ENCODE measurements at regions not wholly inside any gene's neighbourhood (a gene's known extent, or its start where the extent isn't known, plus 50 kb on each side); places are given as distances from the start of the nearest gene placed in this dataset.

DNA sequence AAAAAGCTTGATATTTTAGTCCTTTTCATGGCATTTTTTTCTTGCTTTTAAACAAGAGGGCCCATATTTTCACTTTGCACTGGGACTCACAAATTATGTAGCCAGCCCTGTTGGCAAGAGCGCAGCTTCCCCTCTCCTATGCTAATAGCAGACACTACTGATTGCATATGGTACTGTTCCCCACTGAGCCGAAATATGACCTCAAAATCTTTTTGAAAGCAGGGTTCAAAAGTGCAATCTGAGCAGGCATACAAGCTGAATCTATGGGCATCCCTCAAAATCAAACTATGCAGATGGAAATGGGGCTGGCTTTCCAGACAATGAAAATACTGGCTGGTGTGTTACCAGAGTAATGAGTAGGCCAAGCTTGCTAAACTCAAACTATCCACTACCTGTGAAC lies 225.2 kb upstream of the SETMAR start:
- no peak overlapping the region for H3K4me3 ChIP-seq
- H3K27me3 ChIP-seq = no peaks in the 10 kb centered on the region
- no peak overlapping the region for H3K27ac ChIP-seq
- ATAC-seq = no peak
- H3K9me3 ChIP-seq = peaks cover 0 to 40% (median 8%) of the 10 kb centered on the region in 11 donors
- no peak for TF ChIP-seq CTCF (IDR thresholded peaks at IDR 0.05)
- no peak for DNase-seq
- WGBS, 2 donors = 91 to 92% methylated on average over 2 of the region's 2 CpGs
- H3K4me1 ChIP-seq = no peaks in the 10 kb centered on the region
- intact Hi-C loops (cut with DNase I) = no loop called here
- H3K36me3 ChIP-seq = no peaks in the 10 kb centered on the region

- ATAC-seq (no peak), DNase-seq (no peak)
- TF ChIP-seq CTCF (IDR thresholded peaks at IDR 0.05) = no peak
- intact Hi-C loops (cut with DNase I) = no loop called here
- Histone ChIP-seq H3K4me1 (no peaks in the 10 kb centered on the region), H3K27ac (no peak overlapping the region), H3K27me3 (no peaks in the 10 kb centered on the region), H3K36me3 (no peaks in the 10 kb centered on the region), H3K9me3 (peaks cover 0 to 33% (median 8%) of the 10 kb centered on the region in 11 donors), H3K4me3 (no peak overlapping the region)
- 87 to 88% methylated on average over 8 of the region's 8 CpGs for WGBS, 2 donors
Measured at GRCh38 chr3:4078903-4079302, 224.3 kb upstream of the SETMAR start.

- H3K4me1 ChIP-seq = no peaks in the 10 kb centered on the region
- H3K27me3 ChIP-seq = no peaks in the 10 kb centered on the region
- no peak overlapping the region for H3K27ac ChIP-seq
- no peaks in the 10 kb centered on the region for H3K36me3 ChIP-seq
- H3K9me3 ChIP-seq = peaks cover 0 to 27% (median 8%) of the 10 kb centered on the region in 11 donors
- WGBS, 2 donors = 60 to 65% methylated on average over 6 of the region's 6 CpGs
- intact Hi-C loops (cut with DNase I) = no loop called here
- TF ChIP-seq CTCF (IDR thresholded peaks at IDR 0.05) = no peak
- H3K4me3 ChIP-seq = no peak overlapping the region
- ATAC-seq (no peak), DNase-seq (no peak)
Measured at GRCh38 chr3:4079339-4080195, 223.6 kb upstream of the SETMAR start.

DNA sequence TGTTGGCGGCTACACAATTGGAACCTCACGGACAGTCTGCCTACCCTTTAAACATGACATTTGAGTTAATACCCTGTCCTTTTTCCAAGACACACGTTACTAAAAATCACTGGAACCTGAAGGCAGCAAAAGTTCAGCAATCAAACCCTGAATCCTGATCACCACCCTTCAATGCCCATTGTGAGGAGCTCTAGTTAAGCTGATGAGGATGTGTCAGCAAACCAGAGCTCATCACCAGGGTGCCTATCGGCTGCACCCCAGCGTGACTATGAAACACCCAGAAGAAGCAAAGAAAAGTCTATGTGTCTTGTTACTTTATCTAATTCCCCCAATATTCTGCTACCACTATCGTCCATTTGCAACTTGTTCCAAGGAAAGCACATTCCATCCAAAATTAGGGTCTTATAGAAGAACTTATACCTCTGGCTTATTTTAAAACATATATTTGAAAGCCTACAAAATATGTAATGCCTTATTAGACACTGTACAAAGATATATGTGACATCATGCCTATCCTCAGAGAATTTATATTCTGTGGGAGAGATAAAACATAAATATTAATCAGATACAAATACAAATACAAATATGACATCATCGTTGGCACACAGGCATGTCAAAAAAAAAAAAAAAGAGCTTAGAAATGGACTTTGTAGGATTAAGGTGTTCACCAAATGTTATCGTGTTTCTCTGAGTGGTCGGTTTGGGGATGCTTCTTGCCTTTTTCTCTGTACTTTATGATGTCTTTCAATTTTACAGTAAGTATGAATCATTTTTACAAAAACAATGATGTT lies 219.7 kb upstream of the SETMAR start:
- 79 to 80% methylated on average over 9 of the region's 9 CpGs for WGBS, 2 donors

More for the DNA sequence above, 219.7 kb upstream of the SETMAR start:
- no peak overlapping the region for H3K27ac ChIP-seq
- no peak for TF ChIP-seq CTCF (IDR thresholded peaks at IDR 0.05)
- no peak overlapping the region for H3K4me3 ChIP-seq
- no peaks in the 10 kb centered on the region for H3K36me3 ChIP-seq
- no peaks in the 10 kb centered on the region for H3K4me1 ChIP-seq
- no peaks in the 10 kb centered on the region for H3K27me3 ChIP-seq
- ATAC-seq (no peak), DNase-seq (no peak)
- no peaks in the 10 kb centered on the region for H3K9me3 ChIP-seq
- intact Hi-C loops (cut with DNase I) = no loop called here
